Adrenal gland (tissue), 9 donors: ENCODE measurements at regions not wholly inside any gene's neighbourhood (a gene's known extent, or its start where the extent isn't known, plus 50 kb on each side); places are given as distances from the start of the nearest gene placed in this dataset.

Experiments
- DNase-seq, 7 donors: peaks; one replicate each; pipeline ENCODE4 v3.0.0-alpha.2; 2019 to 2020
- H3K27ac ChIP-seq, 5 donors: fragments of 200-600 bp; sonication (generic) in 4 of 5; 1 replicate in 3 of 5; 2 replicates in 2 of 5; pipeline versions ENCODE4 v1.5.1 to v1.8.0; 2016 to 2020; ENCODE audit warnings: mild to moderate bottlenecking in 1 of 5
- H3K27me3 ChIP-seq: fragments of 200-600 bp; 2 replicates; pipeline ENCODE4 v1.8.0; 2021
- H3K36me3 ChIP-seq, 2 donors: fragments of 200-600 bp; replicated peaks in 1 of 2; 1 replicate in 1 of 2; 2 replicates in 1 of 2; pipeline versions ENCODE4 v1.5.1 to v1.8.0; 2018 to 2022
- H3K4me1 ChIP-seq, 2 donors: fragments of 200-600 bp; replicated peaks in 1 of 2; 1 replicate in 1 of 2; 2 replicates in 1 of 2; pipeline versions ENCODE4 v1.5.1 to v1.8.0; 2018 to 2021
- H3K4me3 ChIP-seq, 4 donors: fragments of 200-600 bp; sonication (generic) in 3 of 4; one replicate each; pipeline ENCODE4 v1.5.1; 2016 to 2018
- H3K9me3 ChIP-seq, 3 donors: fragments of 200-600 bp; sonication (generic) in 1 of 3; replicated peaks in 1 of 3; 1 replicate in 2 of 3; 2 replicates in 1 of 3; pipeline versions ENCODE4 v1.5.1 to v1.8.0; 2016 to 2021
- CTCF ChIP-seq, 6 experiments: fragments of 450-650 bp in 4 of 6; fragments of 200-600 bp in 2 of 6; sonication (generic) in 1 of 6; IDR thresholded peaks; 1 replicate in 5 of 6; 2 replicates in 1 of 6; pipeline versions ENCODE4 v1.5.1 to v1.8.0; 2016 to 2021; ENCODE audit warnings: antibody characterized with exemption in 6 of 6, mild to moderate bottlenecking in 2 of 6, moderate library complexity in 1 of 6
- POLR2A ChIP-seq, 2 donors: fragments of 450-650 bp; IDR thresholded peaks; one replicate each; pipeline ENCODE4 v1.6.1; 2017; ENCODE audit warnings: antibody characterized with exemption in 2 of 2, mild to moderate bottlenecking in 2 of 2, moderate library complexity in 1 of 2
- WGBS, 4 donors: extraction: QIAGEN DNeasy Blood & Tissue Kit in 2 of 4; methylation state at CpG; one replicate each; pipeline versions ENCODE4 v1.1.5 to v1.1.7; 2013 to 2017; 5-methylcytosine and 5-hydroxymethylcytosine counted together
- intact Hi-C, 2 donors: fragments of 100-400 bp; cut with DNase I; formaldehyde crosslinking; loops; one replicate each; pipeline versions ENCODE4 v1.14.1 to v1.15.0; 2022 to 2023
- donor health status: healthy with polysubstance abuse.
- donor health status: Bipolar disorder and iron deficiency.
- donor health status: DM: yes; HTN: yes; CAD: no.
- donor health status: DM: no; HTN: no; CAD: no.
- donor health status: DM: no; HTN: no; CAD: no.

GRCh38 chr4:145338568-145338967, 143.1 kb upstream of the SMAD1 start:
- no peak overlapping the region for H3K4me3 ChIP-seq
- no peak overlapping the region for H3K27ac ChIP-seq
- TF ChIP-seq CTCF (IDR thresholded peaks at IDR 0.05) (no peak), POLR2A (IDR thresholded peaks at IDR 0.05) (no peak)
- no peaks in the 10 kb centered on the region for H3K27me3 ChIP-seq
- DNase-seq = no peak
- intact Hi-C loops = no loop called here
- WGBS, 4 donors = 73 to 87% (median 78%) methylated on average over 3 of the region's 3 CpGs
- no peaks in the 10 kb centered on the region for H3K9me3 ChIP-seq
- H3K36me3 ChIP-seq = no peaks in the 10 kb centered on the region
- H3K4me1 ChIP-seq = no peaks in the 10 kb centered on the region

- 89 to 98% (median 93%) methylated on average over 2 of the region's 2 CpGs for WGBS, 4 donors
- TF ChIP-seq CTCF (IDR thresholded peaks at IDR 0.05) (no peak), POLR2A (IDR thresholded peaks at IDR 0.05) (no peak)
- Histone ChIP-seq H3K36me3 (no peaks in the 10 kb centered on the region), H3K27me3 (no peaks in the 10 kb centered on the region), H3K4me3 (no peak overlapping the region), H3K27ac (no peak overlapping the region), H3K9me3 (no peaks in the 10 kb centered on the region), H3K4me1 (no peaks in the 10 kb centered on the region)
- intact Hi-C loops = no loop called here
- DNase-seq = no peak
These were observed 144.3 kb upstream of the SMAD1 start for GRCh38 chr4:145337391-145337790.

GRCh38 chr4:145333786-145334185, 147.9 kb upstream of the SMAD1 start:
- TF ChIP-seq POLR2A (IDR thresholded peaks at IDR 0.05) (no peak), CTCF (IDR thresholded peaks at IDR 0.05) (no peak)
- 75 to 92% (median 91%) methylated on average over 3 of the region's 3 CpGs for WGBS, 4 donors
- intact Hi-C loops = no loop called here
- no peak overlapping the region for H3K27ac ChIP-seq
- no peaks in the 10 kb centered on the region for H3K4me1 ChIP-seq
- H3K36me3 ChIP-seq = no peaks in the 10 kb centered on the region
- H3K27me3 ChIP-seq = no peaks in the 10 kb centered on the region
- DNase-seq = no peak
- no peak overlapping the region for H3K4me3 ChIP-seq
- no peaks in the 10 kb centered on the region for H3K9me3 ChIP-seq

- TF ChIP-seq CTCF (IDR thresholded peaks at IDR 0.05) = no peak
- intact Hi-C loops = no loop called here
- no peaks in the 10 kb centered on the region for H3K9me3 ChIP-seq
- H3K27me3 ChIP-seq = no peaks in the 10 kb centered on the region
- H3K36me3 ChIP-seq = no peaks in the 10 kb centered on the region
- WGBS, 4 donors = 69 to 75% (median 72%) methylated on average over 2 of the region's 2 CpGs
- H3K4me1 ChIP-seq = no peaks in the 10 kb centered on the region
- DNase-seq = no peak
- no peak overlapping the region for H3K4me3 ChIP-seq
- H3K27ac ChIP-seq = no peak overlapping the region
These were observed 146.1 kb upstream of the OTUD4 start for GRCh38 chr4:145326491-145326890.
